ENCODE measurements at regions not wholly inside any gene's neighbourhood (a gene's known extent, or its start where the extent isn't known, plus 50 kb on each side); places are given as distances from the start of the nearest gene placed in this dataset.
"Not testable (repeated sequence)": the region's sequence is repeated elsewhere in the genome, so short reads cannot be mapped to it uniquely, and the experiment has no call there.

DNA sequence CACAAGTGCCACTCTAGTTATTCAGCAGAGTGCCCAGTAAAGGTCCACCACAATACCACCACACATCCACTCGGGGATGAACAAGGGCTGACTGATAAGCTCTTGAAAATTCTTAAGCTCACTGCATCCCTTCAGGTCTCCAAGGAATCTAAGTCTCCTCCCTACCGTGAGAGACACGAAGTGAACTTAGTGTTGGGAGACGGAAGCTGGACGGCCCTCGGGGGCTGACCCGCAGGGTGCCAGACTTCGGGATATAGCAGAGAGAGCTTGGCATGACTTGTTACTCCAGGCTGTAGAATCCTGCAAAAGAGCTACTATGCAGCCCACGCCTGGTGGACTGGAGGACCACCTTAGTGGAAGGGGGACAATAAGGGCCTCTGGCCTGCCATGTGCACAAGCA is 75.1 kb downstream of the LYZL1 start:
- not testable (repeated sequence) for DNase-seq

DNA sequence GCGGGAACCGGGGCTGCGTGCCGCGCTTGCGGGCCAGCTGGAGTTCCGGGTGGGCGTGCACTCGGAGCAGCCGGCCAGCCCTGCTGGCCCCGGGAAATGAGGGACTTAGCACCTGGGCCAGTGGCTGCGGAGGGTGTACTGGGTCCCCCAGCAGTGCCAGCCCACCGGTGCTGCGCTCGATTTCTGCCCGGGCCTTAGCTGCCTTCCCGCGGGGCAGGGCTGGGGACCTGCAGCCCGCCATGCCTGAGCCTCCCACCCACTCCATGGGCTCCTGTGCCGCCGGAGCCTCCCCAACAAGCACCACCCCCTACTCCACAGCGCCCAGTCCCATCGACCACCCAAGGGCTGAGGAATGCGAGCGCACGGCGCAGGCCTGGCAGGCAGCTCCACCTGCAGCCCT is 77.3 kb downstream of the LYZL1 start:
- not testable (repeated sequence) for DNase-seq

DNA sequence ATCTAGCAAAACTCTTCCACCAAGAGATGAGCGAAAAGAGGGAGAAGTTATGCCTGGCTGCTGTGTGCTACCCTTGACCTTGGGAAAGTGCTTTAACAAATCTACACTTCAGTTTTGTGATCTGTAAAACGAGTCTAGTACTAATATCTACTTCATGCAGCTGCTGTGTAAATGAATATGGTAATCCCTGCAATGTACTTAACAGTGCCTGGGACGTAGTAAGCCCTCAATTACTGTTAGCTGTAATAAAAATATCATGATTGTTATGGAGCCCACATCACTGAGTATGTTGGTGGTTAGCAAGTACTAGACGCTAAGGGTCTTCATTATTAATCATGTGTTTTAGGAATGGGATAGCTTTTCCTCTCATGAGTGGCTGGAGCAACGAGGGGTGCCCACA is 80.5 kb downstream of the LYZL1 start:
- DNase-seq, result no peak

DNA sequence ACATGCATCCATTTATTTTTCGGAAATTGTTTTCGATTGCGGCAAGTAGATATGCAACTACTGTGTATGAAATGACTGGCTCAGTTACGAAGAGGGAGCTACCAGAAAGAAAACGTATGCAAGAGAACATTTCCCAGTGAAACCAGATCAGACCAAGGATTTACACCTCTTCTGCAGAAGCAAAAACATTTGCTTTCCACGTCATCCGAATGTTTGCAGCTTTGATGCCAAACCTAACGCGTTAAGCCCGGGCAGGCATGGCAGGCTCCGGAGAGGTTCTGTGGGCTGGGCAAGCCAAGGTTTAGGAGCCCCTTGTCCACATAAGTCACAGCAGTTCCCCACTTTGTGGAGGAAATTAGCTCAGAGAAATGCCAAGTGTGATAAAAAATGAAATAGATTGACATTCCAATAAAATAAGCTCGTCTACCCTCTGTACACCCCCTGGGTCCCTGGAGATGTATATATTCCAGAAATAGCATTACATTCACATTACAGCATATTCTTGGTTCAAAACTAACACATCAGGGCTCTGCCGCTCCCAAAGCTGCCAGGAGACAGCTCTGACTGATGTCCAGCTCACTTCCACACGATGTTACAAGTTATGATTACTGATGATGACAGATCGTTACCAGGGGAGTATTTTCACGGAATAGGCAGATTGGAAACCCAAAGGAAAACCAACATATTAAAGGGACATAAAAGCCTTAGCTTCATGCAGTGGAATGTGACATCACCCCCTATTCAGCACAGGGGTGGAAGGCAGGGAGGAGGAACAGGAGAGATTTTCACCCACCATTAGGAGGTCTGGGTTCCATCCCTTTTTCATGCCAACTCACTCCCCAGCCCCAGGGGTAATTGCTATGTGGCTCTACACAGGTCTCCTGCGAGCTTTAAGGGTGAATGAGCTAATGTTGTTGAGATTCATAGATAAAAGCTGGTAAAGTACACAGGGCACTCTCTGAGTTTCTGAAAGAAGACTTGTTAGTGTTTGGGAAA is 81.5 kb downstream of the LYZL1 start:
- no peak for DNase-seq

DNA sequence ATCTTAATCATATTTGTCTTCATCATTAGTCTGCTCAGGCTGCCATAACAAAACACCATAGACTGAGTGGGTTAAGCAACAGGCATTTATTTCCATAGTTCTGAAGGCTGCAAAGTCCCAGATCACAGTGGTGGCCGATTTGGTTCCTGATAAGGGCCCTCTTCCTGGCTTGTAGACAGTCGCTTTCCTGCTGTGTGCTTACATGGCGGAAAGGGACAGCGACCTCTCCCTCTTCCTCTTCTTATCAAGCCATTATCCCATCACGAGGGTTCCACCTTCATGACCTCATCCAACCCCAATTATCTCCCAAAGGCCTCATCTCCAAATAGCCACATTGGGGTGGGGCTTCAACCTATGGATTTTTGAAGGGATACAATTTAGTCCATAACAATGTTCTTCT is 84.0 kb downstream of the LYZL1 start:
- no peak for DNase-seq

DNA sequence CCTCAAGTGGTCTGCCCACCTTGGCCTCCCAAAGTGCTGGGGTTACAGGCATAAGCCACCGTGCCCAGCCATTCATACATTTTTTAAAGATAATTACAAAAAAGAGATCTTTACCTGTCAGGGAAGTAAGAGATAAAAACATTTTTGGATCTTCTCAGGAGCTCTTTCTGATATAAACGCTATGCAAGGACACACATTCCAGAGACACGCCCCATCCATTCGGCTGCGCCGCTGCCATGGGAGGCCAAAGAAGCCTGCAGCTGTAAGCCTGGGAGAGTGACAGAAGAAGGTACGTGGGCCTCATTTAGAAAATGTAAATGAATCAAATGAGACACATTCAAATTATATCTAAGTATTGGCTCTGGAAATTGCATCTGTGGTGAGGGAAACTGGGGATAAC is 85.3 kb downstream of the LYZL1 start:
- no peak for DNase-seq

DNA sequence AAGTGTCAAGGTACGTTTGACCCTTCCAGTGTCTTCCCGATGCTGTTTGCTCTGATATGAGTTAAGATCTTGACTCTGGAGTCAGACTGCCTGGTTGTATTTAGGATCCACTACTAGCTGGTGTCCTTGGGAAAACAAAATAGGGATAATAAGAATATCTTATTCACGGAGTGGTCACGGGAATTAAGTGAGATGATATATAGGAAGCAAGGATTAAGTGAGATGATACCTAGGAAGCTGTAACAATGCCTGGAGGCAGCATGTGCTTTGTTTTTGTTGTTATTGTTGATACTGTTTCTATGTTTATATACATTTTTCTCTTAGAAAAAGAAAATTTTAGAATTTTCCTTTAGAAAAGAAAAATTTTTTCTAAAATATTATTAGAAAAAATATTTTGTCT is 87.0 kb downstream of the LYZL1 start:
- no peak for DNase-seq

DNA sequence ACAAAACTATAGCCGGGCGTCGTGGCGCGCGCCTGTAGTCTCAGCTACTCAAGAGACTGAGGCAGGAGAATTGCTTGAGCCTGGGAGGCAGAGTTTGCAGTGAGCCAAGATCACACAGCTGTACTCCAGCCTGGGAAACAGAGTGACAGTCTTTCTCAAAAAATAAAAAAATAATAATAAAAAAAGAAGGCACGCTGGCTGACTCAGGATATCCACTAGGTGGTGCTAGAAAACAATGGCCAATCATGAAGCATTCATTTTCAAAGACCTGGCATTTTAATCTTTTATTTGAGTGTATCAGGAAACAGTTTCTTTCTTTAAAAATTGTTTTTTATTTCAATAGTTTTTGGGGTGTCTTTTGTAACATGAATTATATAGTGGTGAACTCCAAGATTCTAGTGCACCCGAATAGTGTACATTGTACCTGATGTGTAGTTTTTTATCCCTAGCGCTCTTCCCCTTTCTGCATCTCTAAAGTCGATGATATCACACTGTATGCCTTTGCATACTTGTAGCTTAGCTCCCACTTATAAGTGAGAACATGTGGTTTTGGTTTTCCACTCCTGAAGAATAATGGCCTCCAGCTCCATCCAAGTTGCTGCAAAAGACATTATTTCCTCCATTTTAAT is 88.6 kb downstream of the LYZL1 start:
- no peak for DNase-seq

DNA sequence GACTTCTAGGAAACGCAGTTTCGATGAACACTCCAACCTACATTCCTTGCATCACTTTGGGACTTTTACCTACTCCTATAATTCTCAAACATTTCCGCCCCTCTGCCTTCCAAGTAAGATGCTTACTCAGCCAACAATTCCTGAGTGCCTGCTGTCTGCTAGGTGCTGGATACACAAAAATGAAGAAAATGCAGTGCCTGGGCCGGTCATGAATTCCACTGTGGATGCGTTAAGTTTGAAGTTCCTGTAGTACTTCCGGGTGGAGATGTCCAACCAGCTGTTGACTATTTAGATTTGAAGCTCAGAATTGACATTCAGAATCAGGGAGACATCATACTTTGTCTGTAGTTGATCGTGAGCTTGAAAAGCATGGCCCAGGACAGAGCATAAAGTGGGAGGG is 89.2 kb downstream of the LYZL1 start:
- DNase-seq, result no peak

DNA sequence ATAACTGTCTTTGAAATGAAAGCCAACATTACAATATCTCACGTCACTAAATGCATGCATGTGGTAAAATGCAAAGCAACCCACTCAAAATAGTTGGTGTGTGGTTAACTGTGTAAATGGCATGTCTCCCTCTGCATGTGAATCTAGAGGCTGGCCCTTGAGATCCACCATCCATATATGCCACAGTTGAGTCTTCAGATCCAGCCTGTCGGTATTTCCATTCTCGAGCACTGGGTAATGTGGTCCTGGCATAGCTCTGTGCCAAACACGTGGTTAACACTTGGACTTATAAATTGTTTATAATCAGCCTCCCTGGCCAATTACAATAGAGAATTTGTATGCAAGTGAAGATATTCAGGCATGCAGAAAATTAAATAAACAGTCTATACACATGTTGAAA is 90.3 kb downstream of the LYZL1 start:
- no peak for DNase-seq

DNA sequence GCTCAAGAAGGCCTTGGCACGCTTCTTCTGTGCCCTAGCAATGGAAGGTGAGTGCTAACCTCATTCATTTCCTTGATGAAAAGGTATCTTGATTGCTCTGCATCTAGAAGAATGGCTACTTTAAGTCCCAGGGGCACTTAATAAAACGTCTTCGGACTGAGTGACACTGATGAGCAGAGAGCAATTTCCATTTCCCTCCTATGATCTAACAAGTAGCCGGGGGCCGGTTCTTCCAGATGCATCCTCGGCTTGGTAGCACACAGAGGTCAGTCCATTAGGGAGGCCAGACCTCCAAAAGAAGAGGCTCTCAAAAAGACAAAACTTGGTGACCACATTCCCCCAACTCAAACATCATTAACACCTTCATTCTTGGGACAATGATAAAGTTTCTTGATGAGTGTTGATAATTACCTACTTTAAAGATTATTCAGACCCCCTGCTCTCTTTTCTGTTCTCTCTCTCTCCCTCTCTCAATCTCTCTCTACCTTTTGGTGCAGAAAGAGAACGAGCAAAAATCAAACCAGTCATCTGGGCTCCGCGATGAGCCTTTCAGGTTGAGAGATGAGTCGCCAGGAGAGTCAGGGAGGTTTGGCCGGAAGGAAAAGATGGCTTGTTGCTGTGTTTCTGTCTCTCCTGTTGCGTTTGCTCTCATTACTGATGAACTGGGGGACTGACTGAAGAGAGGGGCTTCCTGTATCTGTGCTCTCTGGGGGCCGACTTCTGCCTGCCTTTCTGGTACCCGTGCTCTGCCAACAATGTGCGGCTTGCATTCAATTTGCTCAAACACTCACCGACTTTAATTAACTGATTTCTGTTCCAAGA is 91.1 kb downstream of the LYZL1 start:
- not testable (repeated sequence) for DNase-seq

DNA sequence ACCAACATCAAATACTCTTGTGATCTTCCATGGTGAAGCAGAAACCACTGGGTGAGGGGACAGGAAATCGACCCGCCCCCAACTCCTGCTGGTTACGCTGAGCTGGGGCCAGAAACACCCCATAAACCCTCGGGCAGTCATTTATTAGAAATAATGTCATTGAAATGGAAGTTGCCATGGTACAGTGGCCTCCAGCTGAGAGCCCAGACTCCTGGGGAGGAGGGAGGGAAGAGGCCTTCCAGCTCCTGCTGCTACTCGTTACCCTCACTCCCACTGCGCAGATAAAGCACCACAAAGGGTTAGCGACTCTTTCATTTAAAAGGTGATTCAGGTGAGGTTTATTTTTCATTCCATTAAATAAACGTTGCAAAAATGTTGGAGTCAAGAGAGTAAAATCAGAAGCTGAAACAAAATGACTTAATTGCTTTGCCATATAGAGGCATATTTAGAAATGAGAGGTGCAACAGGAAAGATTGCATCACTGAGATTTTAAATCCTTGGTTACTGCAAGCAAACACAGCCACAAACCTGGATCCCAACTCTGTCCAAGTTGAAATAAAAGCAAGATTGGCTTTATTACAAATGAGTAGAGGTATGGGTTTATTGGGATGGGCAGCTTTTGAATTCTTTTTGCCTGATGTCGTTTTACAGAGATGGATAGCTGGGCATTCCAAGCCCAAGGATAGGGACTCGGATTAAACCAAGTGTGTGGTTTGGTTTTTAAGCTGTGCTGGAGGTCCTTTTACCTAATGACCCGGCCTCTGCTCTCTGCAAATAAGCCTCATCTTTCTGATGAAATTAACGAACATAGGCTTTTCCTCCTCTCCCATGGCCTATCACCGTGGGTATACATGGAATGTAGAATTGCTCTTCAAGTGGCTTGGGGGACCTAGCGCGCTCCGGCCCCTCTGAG is 92.0 kb downstream of the LYZL1 start:
- not testable (repeated sequence) for DNase-seq

DNA sequence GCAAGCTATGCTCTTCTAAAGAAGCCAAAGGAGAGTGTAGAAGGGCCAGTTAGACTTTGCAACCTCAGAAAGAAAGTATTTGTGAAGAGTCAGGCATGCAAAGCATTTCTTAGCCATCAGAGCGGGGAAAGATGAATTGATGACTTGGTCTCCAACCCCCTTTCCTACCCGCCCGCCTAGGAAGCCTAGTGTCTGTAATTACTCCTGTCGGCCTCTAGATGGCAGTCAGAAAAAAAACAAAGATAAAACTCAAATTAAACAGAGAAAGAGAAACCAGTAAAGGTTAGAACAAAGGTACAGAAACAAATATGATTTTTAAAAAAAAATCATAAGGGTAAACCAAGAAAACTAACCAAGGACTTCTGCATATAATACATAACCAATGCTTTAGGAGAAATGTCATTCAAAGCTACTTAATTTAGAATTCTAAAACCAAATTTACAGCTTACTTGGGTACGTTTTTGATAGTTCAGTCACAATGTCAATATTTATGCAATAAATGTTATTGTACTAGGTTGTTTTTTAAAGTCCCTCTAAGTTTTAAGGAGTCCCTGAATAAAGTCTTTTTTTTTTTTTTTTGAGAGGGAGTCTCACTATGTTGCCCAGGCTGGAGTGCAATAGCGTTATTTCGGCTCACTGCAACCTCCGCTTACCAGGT is 97.6 kb downstream of the LYZL1 start:
- DNase-seq, result peak in 2 of 5 donors; percentile 9 to 11

DNA sequence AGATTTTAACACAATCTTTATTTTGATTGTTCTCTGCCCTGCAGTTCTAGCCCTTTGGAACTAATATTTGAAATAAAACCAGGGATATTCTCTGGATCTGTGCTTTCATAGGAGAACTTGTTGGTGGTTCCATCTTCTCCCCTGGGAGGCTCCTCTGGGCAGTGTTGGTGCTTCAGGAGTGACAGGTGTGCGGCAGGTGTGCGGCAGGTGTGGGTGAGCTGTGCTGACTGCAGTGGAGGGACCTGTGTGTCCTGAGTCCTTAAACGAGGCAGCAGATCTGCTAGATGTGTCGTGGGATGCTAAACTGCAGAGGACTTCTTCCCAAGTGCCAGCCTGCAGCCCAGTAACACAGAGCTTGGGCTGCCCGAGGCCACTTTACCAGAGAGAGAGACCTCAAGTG is 98.4 kb downstream of the LYZL1 start:
- DNase-seq, result no peak

DNA sequence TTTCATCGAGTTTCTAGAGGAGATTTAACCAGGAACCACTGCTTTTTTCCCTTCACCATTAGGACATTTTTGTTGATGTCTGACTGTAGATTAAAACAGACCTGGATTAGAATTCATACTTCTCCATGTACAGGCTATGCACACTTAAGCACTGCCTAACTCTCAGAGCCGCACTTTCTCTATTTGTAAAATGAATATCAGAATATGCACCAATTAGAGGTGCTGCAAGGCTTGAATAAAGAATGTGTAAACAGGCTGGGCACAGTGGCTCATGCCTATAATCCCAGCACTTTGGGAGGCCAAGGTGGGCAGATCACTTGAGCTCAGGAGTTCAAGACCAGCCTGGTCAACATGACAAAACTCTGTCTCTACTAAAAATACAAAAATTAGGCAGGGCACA is 99.2 kb downstream of the LYZL1 start:
- DNase-seq, result not testable (repeated sequence)

DNA sequence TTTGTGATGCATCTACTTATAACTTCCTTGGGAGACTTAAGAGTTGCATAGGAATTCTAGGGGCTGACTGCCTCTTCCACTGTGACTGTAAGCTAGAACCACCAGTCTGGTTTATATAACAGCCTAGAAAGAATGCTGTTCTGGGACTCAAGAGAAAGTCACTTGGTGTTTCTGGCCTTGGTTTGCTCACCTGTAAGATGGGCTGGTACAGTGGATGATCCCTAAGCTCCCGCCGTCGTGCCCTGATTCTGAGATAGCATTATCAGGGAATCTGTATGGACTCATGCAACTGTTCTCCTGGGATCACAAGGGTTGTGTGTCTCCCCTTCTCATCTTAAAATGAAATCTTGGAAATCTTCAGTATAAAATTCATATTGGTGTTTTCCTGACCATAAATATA is 100.6 kb downstream of the LYZL1 start:
- DNase-seq, result no peak

DNA sequence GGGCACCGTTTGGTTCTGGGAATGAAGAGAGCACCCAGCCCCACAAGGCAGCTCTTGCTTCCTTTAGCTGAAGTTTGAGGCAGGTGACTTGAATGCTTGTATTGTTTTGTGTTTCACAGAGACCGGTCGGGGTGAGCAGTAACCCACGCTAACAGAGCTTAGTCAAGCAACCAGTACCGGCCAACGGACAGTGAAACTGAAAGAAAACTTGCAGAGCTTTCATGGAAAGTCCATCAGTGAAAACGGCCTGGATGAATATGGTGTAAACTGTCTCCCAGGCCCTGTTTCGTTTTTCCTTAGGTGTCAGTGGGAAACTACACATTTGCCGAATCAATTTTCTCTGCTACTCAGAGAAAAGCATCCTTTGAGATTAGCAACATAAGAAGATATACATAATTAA is 101.1 kb downstream of the LYZL1 start:
- DNase-seq, result no peak

DNA sequence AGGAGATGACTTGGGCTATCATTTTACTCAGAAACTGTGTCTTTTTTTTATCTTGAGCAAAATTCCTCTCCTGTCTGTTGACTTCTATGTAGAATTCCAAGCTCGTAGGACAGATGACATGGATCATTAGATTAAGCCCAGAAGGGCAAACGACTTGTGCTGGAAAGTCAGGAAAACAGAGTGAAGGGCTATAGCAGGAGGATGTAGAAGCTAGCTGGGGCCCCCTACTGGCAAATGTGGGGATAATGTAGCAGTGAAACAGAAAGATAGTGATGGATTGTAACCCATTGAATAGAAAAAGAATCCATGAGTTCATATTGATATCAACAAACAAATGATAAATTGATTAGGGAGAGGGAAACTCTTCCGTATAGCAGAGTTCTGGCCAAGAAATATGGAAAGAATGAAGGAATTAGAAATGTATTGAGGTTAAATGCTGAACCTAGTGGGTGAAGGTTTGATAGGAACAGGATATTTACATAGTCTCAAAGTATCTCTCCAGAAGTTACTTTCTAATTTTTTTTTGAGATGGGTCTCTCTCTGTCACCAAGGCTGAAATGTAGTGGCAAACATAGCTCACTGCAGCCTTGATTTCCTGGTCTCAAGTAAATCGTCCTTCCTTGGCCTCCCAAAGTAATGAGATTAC is 103.6 kb downstream of the LYZL1 start:
- peak in 2 of 5 donors; percentile 7 to 15 for DNase-seq

DNA sequence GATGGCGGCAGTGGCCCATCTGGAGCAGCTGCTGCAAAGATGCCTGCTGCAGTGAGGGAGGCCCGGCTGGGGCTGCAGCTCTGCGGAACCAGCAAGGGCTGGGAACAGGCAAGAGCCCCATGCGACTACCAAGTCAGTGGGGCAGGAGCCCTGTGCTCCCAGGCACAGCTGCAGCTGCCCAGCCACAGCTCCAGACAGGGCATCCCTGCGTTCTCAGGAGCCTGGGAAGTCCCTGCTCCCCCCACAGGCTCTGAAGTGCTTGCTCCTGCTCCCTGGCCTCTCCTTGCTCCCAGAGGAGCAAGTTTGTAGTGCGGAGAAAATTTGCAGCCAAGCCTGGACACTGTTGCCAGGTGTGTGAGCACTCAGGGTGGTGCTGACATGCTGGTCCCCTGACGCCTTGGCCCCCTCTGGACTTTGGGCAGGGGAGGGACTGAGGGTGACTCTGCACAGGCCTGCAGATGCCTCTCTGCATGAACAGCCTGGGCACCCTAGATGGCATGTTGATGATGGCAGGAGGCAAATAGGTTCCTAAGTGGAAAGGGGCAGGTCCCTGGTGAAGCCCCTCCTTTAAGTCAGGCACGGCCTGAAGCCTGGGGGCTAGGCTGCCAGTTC is 105.6 kb downstream of the LYZL1 start:
- DNase-seq, result no peak

DNA sequence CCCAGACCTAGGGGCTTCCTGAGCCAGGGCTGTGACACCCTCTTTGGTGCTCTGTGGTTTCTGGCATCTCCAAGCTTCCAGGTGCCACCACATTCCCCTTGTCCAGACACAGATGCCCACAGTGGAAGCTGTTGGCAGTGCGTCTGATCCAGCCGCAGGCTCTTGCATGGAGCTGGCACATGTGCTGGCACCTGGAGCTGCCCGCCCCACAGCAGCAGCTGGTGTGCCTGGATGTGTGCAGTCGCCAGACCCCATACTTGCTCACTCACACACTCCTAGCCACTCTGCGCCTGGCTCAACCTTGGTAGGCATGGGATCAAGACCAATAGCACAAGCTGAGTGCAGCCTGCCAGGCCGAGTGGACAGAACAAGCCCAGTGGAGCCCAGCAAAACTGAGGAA is 106.5 kb downstream of the LYZL1 start:
- DNase-seq, result no peak

DNA sequence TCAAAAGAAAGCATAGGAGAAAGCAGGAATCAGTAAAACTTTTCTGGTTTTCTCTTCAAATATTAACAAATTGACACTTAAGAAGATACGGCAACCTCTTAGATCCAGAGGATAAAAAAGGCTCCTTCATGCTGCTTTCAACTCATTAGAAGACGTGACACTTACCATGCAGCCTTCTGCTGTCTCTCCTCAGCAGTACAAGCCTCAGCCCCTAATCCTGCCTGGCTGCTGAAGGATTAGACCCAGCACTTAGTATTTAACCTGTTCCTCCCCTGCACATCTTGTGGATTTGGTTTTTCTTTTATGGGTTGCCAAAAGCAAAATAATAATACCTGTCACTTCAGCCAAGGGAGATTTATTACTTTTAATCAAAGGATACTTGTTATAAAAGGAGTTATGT is 108.4 kb downstream of the LYZL1 start:
- DNase-seq, result no peak
